ENCODE measurements at regions not wholly inside any gene's neighbourhood (a gene's known extent, or its start where the extent isn't known, plus 50 kb on each side); places are given as distances from the start of the nearest gene placed in this dataset.

GRCh38 chr12:53803194-53803593 lies 51.4 kb upstream of the CISTR start:
- DNase-seq (ENCODE audit: low read depth) = no peak

GRCh38 chr12:53803703-53804102 lies 51.9 kb upstream of the CISTR start:
- DNase-seq (ENCODE audit: low read depth) = no peak

GRCh38 chr12:53804429-53804828 lies 52.6 kb upstream of the CISTR start:
- DNase-seq (ENCODE audit: low read depth) = no peak

GRCh38 chr12:53805067-53805466 lies 53.3 kb upstream of the CISTR start:
- peak; percentile 4 for DNase-seq (ENCODE audit: low read depth)

GRCh38 chr12:53805791-53806190 lies 54.0 kb upstream of the CISTR start:
- no peak for DNase-seq (ENCODE audit: low read depth)

- peak; percentile 5 for DNase-seq (ENCODE audit: low read depth)
Measured at GRCh38 chr12:53806721-53807120, 54.9 kb upstream of the CISTR start.

GRCh38 chr12:53807322-53807860 lies 55.6 kb upstream of the CISTR start:
- DNase-seq (ENCODE audit: low read depth) = no peak

GRCh38 chr12:53808023-53808705 lies 56.4 kb upstream of the CISTR start:
- no peak for DNase-seq (ENCODE audit: low read depth)

- DNase-seq (ENCODE audit: low read depth) = no peak
Measured at GRCh38 chr12:53809005-53809404, 57.2 kb upstream of the CISTR start.

- DNase-seq (ENCODE audit: low read depth) = no peak
Measured at GRCh38 chr12:53810950-53811349, 59.2 kb upstream of the CISTR start.

- no peak for DNase-seq (ENCODE audit: low read depth)
Measured at GRCh38 chr12:53811606-53812005, 59.8 kb upstream of the CISTR start.

GRCh38 chr12:53816360-53817020 lies 64.7 kb upstream of the CISTR start:
- no peak for DNase-seq (ENCODE audit: low read depth)

GRCh38 chr12:53817021-53817389 lies 65.2 kb upstream of the CISTR start:
- no peak for DNase-seq (ENCODE audit: low read depth)

GRCh38 chr12:53820514-53821306 lies 68.9 kb upstream of the CISTR start:
- DNase-seq (ENCODE audit: low read depth) = peak; percentile 13

- DNase-seq (ENCODE audit: low read depth) = no peak
Measured at GRCh38 chr12:53824001-53824712, 72.4 kb upstream of the CISTR start.

GRCh38 chr12:53825246-53826081 lies 73.7 kb upstream of the CISTR start:
- peak; percentile 8 for DNase-seq (ENCODE audit: low read depth)

- no peak for DNase-seq (ENCODE audit: low read depth)
Measured at GRCh38 chr12:53827306-53827705, 75.5 kb upstream of the CISTR start.

- DNase-seq (ENCODE audit: low read depth) = no peak
Measured at GRCh38 chr12:53828598-53828997, 76.8 kb upstream of the CISTR start.

- DNase-seq (ENCODE audit: low read depth) = no peak
Measured at GRCh38 chr12:53829130-53829819, 77.5 kb upstream of the CISTR start.

GRCh38 chr12:53830631-53831030 lies 78.9 kb upstream of the CISTR start:
- no peak for DNase-seq (ENCODE audit: low read depth)
